ENCODE measurements at regions not wholly inside any gene's neighbourhood (a gene's known extent, or its start where the extent isn't known, plus 50 kb on each side); places are given as distances from the start of the nearest gene placed in this dataset.

GRCh38 chr12:124497039-124497438 is 70.4 kb downstream of the NCOR2 start:
- H3K27me3 ChIP-seq (ENCODE audit: control insufficient read depth, insufficient read depth, low read length), result no peaks in the 10 kb centered on the region
- H3K4me3 ChIP-seq (ENCODE audit: low read length), result no peak overlapping the region
- intact Hi-C loops (cut with micrococcal nuclease), result no loop called here
- no peaks in the 10 kb centered on the region for H3K36me3 ChIP-seq (ENCODE audit: control insufficient read depth, insufficient read depth, low read length)
- Mint-ChIP-seq H3K27ac (no peak overlapping the region), H3K4me3 (no peak overlapping the region), H3K4me1 (peaks cover 29 to 58% of the 10 kb centered on the region in 2 donors), H3K27me3 (ENCODE audit: low read depth in 2 of 2) (no peaks in the 10 kb centered on the region), H3K9me3 (no peaks in the 10 kb centered on the region), H3K36me3 (no peaks in the 10 kb centered on the region)
- no peak for ATAC-seq
- H3K4me1 ChIP-seq (ENCODE audit: control insufficient read depth, insufficient read depth, low read length), result peaks cover 34% of the 10 kb centered on the region
- no peak for TF ChIP-seq CTCF (IDR thresholded peaks at IDR 0.05)
- WGBS (ENCODE audit: insufficient coverage), result 93% methylated on average over 13 of the region's 13 CpGs
- DNase-seq, result no peak
- H3K27ac ChIP-seq (ENCODE audit: low read length), result no peak overlapping the region
- no peaks in the 10 kb centered on the region for H3K9me3 ChIP-seq (ENCODE audit: control insufficient read depth, insufficient read depth, low read length)

GRCh38 chr12:124496584-124496983 is 70.8 kb downstream of the NCOR2 start:
- H3K4me1 ChIP-seq (ENCODE audit: control insufficient read depth, insufficient read depth, low read length), result peaks cover 34% of the 10 kb centered on the region
- no peaks in the 10 kb centered on the region for H3K27me3 Mint-ChIP-seq (ENCODE audit: low read depth in 2 of 2)
- no peaks in the 10 kb centered on the region for H3K36me3 Mint-ChIP-seq
- no peak overlapping the region for H3K27ac Mint-ChIP-seq
- TF ChIP-seq CTCF (IDR thresholded peaks at IDR 0.05), result no peak
- H3K4me1 Mint-ChIP-seq, result peaks cover 29 to 56% of the 10 kb centered on the region in 2 donors
- no peak for ATAC-seq
- H3K36me3 ChIP-seq (ENCODE audit: control insufficient read depth, insufficient read depth, low read length), result no peaks in the 10 kb centered on the region
- intact Hi-C loops (cut with micrococcal nuclease), result no loop called here
- H3K27ac ChIP-seq (ENCODE audit: low read length), result no peak overlapping the region
- no peak overlapping the region for H3K4me3 ChIP-seq (ENCODE audit: low read length)
- WGBS (ENCODE audit: insufficient coverage), result 96% methylated on average over 2 of the region's 3 CpGs
- H3K9me3 Mint-ChIP-seq, result no peaks in the 10 kb centered on the region
- no peak for DNase-seq
- H3K27me3 ChIP-seq (ENCODE audit: control insufficient read depth, insufficient read depth, low read length), result no peaks in the 10 kb centered on the region
- H3K9me3 ChIP-seq (ENCODE audit: control insufficient read depth, insufficient read depth, low read length), result no peaks in the 10 kb centered on the region
- H3K4me3 Mint-ChIP-seq, result no peak overlapping the region

GRCh38 chr12:124495194-124495983 is 72.0 kb downstream of the NCOR2 start:
- no peaks in the 10 kb centered on the region for H3K27me3 ChIP-seq (ENCODE audit: control insufficient read depth, insufficient read depth, low read length)
- H3K27ac ChIP-seq (ENCODE audit: low read length), result no peak overlapping the region
- intact Hi-C loops (cut with micrococcal nuclease), result no loop called here
- Mint-ChIP-seq H3K4me1 (peaks cover 29 to 56% of the 10 kb centered on the region in 2 donors), H3K27ac (peak overlapping the region in 1 of 2 donors; percentile 58), H3K36me3 (no peaks in the 10 kb centered on the region), H3K4me3 (no peak overlapping the region), H3K9me3 (no peaks in the 10 kb centered on the region), H3K27me3 (ENCODE audit: low read depth in 2 of 2) (no peaks in the 10 kb centered on the region)
- ATAC-seq, result no peak
- TF ChIP-seq CTCF (IDR thresholded peaks at IDR 0.05), result no peak
- H3K9me3 ChIP-seq (ENCODE audit: control insufficient read depth, insufficient read depth, low read length), result no peaks in the 10 kb centered on the region
- H3K4me1 ChIP-seq (ENCODE audit: control insufficient read depth, insufficient read depth, low read length), result peaks cover 34% of the 10 kb centered on the region
- 94% methylated on average over 28 of the region's 28 CpGs for WGBS (ENCODE audit: insufficient coverage)
- H3K4me3 ChIP-seq (ENCODE audit: low read length), result no peak overlapping the region
- no peak for DNase-seq
- no peaks in the 10 kb centered on the region for H3K36me3 ChIP-seq (ENCODE audit: control insufficient read depth, insufficient read depth, low read length)

GRCh38 chr12:124494751-124495129 is 72.7 kb downstream of the NCOR2 start:
- Histone ChIP-seq H3K9me3 (ENCODE audit: control insufficient read depth, insufficient read depth, low read length) (no peaks in the 10 kb centered on the region), H3K4me3 (ENCODE audit: low read length) (no peak overlapping the region), H3K36me3 (ENCODE audit: control insufficient read depth, insufficient read depth, low read length) (no peaks in the 10 kb centered on the region), H3K27me3 (ENCODE audit: control insufficient read depth, insufficient read depth, low read length) (no peaks in the 10 kb centered on the region), H3K27ac (ENCODE audit: low read length) (no peak overlapping the region), H3K4me1 (ENCODE audit: control insufficient read depth, insufficient read depth, low read length) (peaks cover 34% of the 10 kb centered on the region)
- Mint-ChIP-seq H3K4me1 (peaks cover 29 to 54% of the 10 kb centered on the region in 2 donors), H3K27ac (no peak overlapping the region), H3K36me3 (no peaks in the 10 kb centered on the region), H3K4me3 (no peak overlapping the region), H3K27me3 (ENCODE audit: low read depth in 2 of 2) (no peaks in the 10 kb centered on the region), H3K9me3 (no peaks in the 10 kb centered on the region)
- DNase-seq, result no peak
- 87% methylated on average over 7 of the region's 7 CpGs for WGBS (ENCODE audit: insufficient coverage)
- ATAC-seq, result no peak
- intact Hi-C loops (cut with micrococcal nuclease), result no loop called here
- no peak for TF ChIP-seq CTCF (IDR thresholded peaks at IDR 0.05)
